ENCODE measurements at regions not wholly inside any gene's neighbourhood (a gene's known extent, or its start where the extent isn't known, plus 50 kb on each side); places are given as distances from the start of the nearest gene placed in this dataset.

GRCh38 chrX:40953369-40953768, 131.9 kb upstream of the USP9X start (continued):
- TF ChIP-seq E2F8 (IDR thresholded peaks at IDR 0.05; ENCODE audit: low read depth, partially characterized antibody) (no peak), HCFC1 (IDR thresholded peaks at IDR 0.05; ENCODE audit: low read length) (no peak), EP300 (IDR thresholded peaks at IDR 0.05; ENCODE audit: borderline replicate concordance in 1 of 2, control insufficient read depth in 1 of 2, low read depth in 2 of 2, low read length in 2 of 2) (peak in 1 of 2 experiments; percentile 50; a peak in 1 of 4 replicates), CHD1 (IDR thresholded peaks at IDR 0.05; ENCODE audit: low read depth, low read length) (no peak), RELA (IDR thresholded peaks at IDR 0.05; ENCODE audit: borderline replicate concordance, partially characterized antibody) (no peak), NR2F1 (conservative IDR thresholded peaks at IDR 0.05) (peak; percentile 99), SP1 (IDR thresholded peaks at IDR 0.05; ENCODE audit: low read depth, low read length) (no peak), TCF12 (IDR thresholded peaks at IDR 0.05; ENCODE audit: low read depth, low read length) (no peak), MXI1 (IDR thresholded peaks at IDR 0.05; ENCODE audit: low read depth, low read length) (no peak), REST (IDR thresholded peaks at IDR 0.05; ENCODE audit: low read depth, low read length) (no peak), ZNF384 (IDR thresholded peaks at IDR 0.05; ENCODE audit: borderline replicate concordance, low read depth, low read length) (no peak), KAT2A (conservative IDR thresholded peaks at IDR 0.05; ENCODE audit: control insufficient read depth, low read depth, low read length) (no peak), SREBF2 (IDR thresholded peaks at IDR 0.05; ENCODE audit: low read length) (no peak), NR2C1 (IDR thresholded peaks at IDR 0.05) (no peak), POLR2A (IDR thresholded peaks at IDR 0.05; ENCODE audit: low read depth, low read length) (no peak), JUNB (IDR thresholded peaks at IDR 0.05) (peak; percentile 59), PAX5 (IDR thresholded peaks at IDR 0.05; ENCODE audit: borderline replicate concordance, low read depth, low read length) (no peak), SIX5 (IDR thresholded peaks at IDR 0.05; ENCODE audit: low read depth, low read length, severe bottlenecking) (no peak), POU2F2 (IDR thresholded peaks at IDR 0.05; ENCODE audit: borderline replicate concordance, low read depth, low read length) (no peak)
- TF ChIP-seq, protein P1, sequence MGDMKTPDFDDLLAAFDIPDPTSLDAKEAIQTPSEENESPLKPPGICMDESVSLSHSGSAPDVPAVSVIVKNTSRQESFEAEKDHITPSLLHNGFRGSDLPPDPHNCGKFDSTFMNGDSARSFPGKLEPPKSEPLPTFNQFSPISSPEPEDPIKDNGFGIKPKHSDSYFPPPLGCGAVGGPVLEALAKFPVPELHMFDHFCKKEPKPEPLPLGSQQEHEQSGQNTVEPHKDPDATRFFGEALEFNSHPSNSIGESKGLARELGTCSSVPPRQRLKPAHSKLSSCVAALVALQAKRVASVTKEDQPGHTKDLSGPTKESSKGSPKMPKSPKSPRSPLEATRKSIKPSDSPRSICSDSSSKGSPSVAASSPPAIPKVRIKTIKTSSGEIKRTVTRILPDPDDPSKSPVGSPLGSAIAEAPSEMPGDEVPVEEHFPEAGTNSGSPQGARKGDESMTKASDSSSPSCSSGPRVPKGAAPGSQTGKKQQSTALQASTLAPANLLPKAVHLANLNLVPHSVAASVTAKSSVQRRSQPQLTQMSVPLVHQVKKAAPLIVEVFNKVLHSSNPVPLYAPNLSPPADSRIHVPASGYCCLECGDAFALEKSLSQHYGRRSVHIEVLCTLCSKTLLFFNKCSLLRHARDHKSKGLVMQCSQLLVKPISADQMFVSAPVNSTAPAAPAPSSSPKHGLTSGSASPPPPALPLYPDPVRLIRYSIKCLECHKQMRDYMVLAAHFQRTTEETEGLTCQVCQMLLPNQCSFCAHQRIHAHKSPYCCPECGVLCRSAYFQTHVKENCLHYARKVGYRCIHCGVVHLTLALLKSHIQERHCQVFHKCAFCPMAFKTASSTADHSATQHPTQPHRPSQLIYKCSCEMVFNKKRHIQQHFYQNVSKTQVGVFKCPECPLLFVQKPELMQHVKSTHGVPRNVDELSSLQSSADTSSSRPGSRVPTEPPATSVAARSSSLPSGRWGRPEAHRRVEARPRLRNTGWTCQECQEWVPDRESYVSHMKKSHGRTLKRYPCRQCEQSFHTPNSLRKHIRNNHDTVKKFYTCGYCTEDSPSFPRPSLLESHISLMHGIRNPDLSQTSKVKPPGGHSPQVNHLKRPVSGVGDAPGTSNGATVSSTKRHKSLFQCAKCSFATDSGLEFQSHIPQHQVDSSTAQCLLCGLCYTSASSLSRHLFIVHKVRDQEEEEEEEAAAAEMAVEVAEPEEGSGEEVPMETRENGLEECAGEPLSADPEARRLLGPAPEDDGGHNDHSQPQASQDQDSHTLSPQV (IDR thresholded peaks at IDR 0.05) = no peak
- TF ChIP-seq, protein P2, sequence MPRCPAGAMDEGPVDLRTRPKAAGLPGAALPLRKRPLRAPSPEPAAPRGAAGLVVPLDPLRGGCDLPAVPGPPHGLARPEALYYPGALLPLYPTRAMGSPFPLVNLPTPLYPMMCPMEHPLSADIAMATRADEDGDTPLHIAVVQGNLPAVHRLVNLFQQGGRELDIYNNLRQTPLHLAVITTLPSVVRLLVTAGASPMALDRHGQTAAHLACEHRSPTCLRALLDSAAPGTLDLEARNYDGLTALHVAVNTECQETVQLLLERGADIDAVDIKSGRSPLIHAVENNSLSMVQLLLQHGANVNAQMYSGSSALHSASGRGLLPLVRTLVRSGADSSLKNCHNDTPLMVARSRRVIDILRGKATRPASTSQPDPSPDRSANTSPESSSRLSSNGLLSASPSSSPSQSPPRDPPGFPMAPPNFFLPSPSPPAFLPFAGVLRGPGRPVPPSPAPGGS (IDR thresholded peaks at IDR 0.05; ENCODE audit: borderline replicate concordance, insufficient read depth, low read depth, low read length, poor library complexity, severe bottlenecking) = no peak
